GM12878 (cell line): ENCODE measurements at regions not wholly inside any gene's neighbourhood (a gene's known extent, or its start where the extent isn't known, plus 50 kb on each side); places are given as distances from the start of the nearest gene placed in this dataset.

Experiments used
- ATAC-seq: fragments of 200-7000 bp; cut with Tn5 transposase; 3 replicates; pipeline ENCODE4 v1.9.1; 2020; ENCODE audit warnings: mild to moderate bottlenecking, moderate library complexity
- BruUV-seq: library from RNA; stranded (reverse); fragments of 400-500 nt; replicated peaks from 2 replicates; lab custom pipeline; 2021; lab: Mats Ljungman, UMichigan
- CTCF ChIA-PET: fragments of 300-600 bp; sonication (Branson Sonifier 250); formaldehyde crosslinking; extraction: SDS; loops from one replicate; lab custom pipeline; 2021; ENCODE audit warnings: inconsistent platforms; lab: Yijun Ruan, JAX
- POLR2A ChIA-PET: fragments of 350-600 bp; formaldehyde crosslinking; extraction: SDS; loops from one replicate; lab custom pipeline; 2021; ENCODE audit warnings: inconsistent platforms; lab: Charles Lee
- RAD21 ChIA-PET: fragments of 300-600 bp; sonication (Branson Sonifier 250); formaldehyde crosslinking; loops from one replicate; lab custom pipeline; 2023; ENCODE audit warnings: antibody characterized with exemption; ENCODE audit not compliant: unreplicated experiment; lab: Charles Lee
- SMC1A ChIA-PET: fragments of 300-600 bp; sonication (Branson Sonifier 250); formaldehyde crosslinking; loops from one replicate; lab custom pipeline; 2023; ENCODE audit not compliant: unreplicated experiment, uncharacterized antibody; lab: Charles Lee
- DNase-seq: peaks from one replicate; pipeline ENCODE4 v3.0.0-alpha.2; 2011; ENCODE audit warnings: low read depth, low spot score
- FAIRE-seq: peaks from 3 replicates; lab custom pipeline; 2011; peaks lifted over from hg19 to GRCh38; lab: Jason Lieb, UNC
- H2AFZ ChIP-seq: 2 replicates; pipeline ENCODE4 v1.6.0; 2011; ENCODE audit warnings: low read depth, low read length, control low read depth; ENCODE audit not compliant: control insufficient read depth
- H3K27ac ChIP-seq: 2 replicates; pipeline ENCODE4 v1.5.1; 2011; ENCODE audit warnings: control low read depth; ENCODE audit not compliant: control insufficient read depth, insufficient read depth
- H3K27me3 ChIP-seq, 2 experiments: replicated peaks in 1 of 2; 2 replicates each; pipeline versions ENCODE4 v1.6.0 to v1.6.1; 2011; ENCODE audit warnings: low read length in 1 of 2; ENCODE audit not compliant: control insufficient read depth in 2 of 2, insufficient read depth in 2 of 2
- H3K36me3 ChIP-seq, 2 experiments: 2 replicates each; pipeline ENCODE4 v1.5.1; 2011; ENCODE audit warnings: low read length in 1 of 2; ENCODE audit not compliant: control insufficient read depth in 2 of 2, insufficient read depth in 2 of 2
- H3K4me1 ChIP-seq: 2 replicates; pipeline ENCODE4 v1.6.1; 2011; ENCODE audit warnings: mild to moderate bottlenecking, low read length, moderate library complexity, mixed read lengths; ENCODE audit not compliant: control insufficient read depth, insufficient read depth
- H3K4me2 ChIP-seq: 2 replicates; pipeline ENCODE4 v1.6.0; 2011; ENCODE audit warnings: control low read depth; ENCODE audit not compliant: control insufficient read depth, insufficient read depth
- H3K4me3 ChIP-seq: fragments of 200-600 bp; sonication (generic); 2 replicates; pipeline ENCODE4 v1.5.1; 2016
- H3K79me2 ChIP-seq: 2 replicates; pipeline ENCODE4 v1.6.0; 2011; ENCODE audit warnings: low read length; ENCODE audit not compliant: control insufficient read depth, insufficient read depth
- H3K9ac ChIP-seq: 2 replicates; pipeline ENCODE4 v1.8.0; 2011; ENCODE audit warnings: low read length, control low read depth, mixed read lengths; ENCODE audit not compliant: control insufficient read depth, insufficient read depth
- H3K9me3 ChIP-seq: replicated peaks from 3 replicates; pipeline ENCODE4 v1.5.1; 2011; ENCODE audit warnings: mild to moderate bottlenecking, low read length; ENCODE audit not compliant: control insufficient read depth, insufficient read depth
- H4K20me1 ChIP-seq: 2 replicates; pipeline ENCODE4 v1.6.0; 2011; ENCODE audit not compliant: control insufficient read depth, insufficient read depth
- CBX3 ChIP-seq: fragments of 200-600 bp; sonication (generic); IDR thresholded peaks from 2 replicates; pipeline ENCODE4 v1.6.1; 2016; ENCODE audit warnings: low read depth, borderline replicate concordance
- CEBPZ ChIP-seq: fragments of 150-350 bp; IDR thresholded peaks from 2 replicates; pipeline ENCODE4 v1.6.1; 2016; ENCODE audit warnings: low read depth, low read length
- SPI1 ChIP-seq: IDR thresholded peaks from 2 replicates; pipeline ENCODE4 v1.6.1; 2011; ENCODE audit warnings: low read depth, mild to moderate bottlenecking, low read length, moderate library complexity, borderline replicate concordance; ENCODE audit not compliant: insufficient read depth
- TCF12 ChIP-seq: IDR thresholded peaks from 2 replicates; pipeline ENCODE4 v1.6.1; 2011; ENCODE audit warnings: low read depth, mild to moderate bottlenecking, low read length
- USF1 ChIP-seq: IDR thresholded peaks from 2 replicates; pipeline ENCODE4 v1.6.1; 2011; ENCODE audit warnings: borderline replicate concordance, low read depth, mild to moderate bottlenecking, moderate library complexity, mixed read lengths, low read length; ENCODE audit not compliant: insufficient read depth; ENCODE audit errors: extremely low read length
- ZSCAN29 ChIP-seq: fragments of 450-650 bp; IDR thresholded peaks from 2 replicates; pipeline ENCODE4 v1.6.1; 2017; ENCODE audit warnings: mild to moderate bottlenecking, moderate library complexity
- WGBS: methylation state at CpG from one replicate; pipeline ENCODE4 v1.1.6; 2016; ENCODE audit warnings: low lambda C conversion rate; ENCODE audit not compliant: insufficient replicate concordance, insufficient coverage; ENCODE audit errors: missing lambda C conversion rate; 5-methylcytosine and 5-hydroxymethylcytosine counted together
- in situ Hi-C: fragments of 300-500 bp; cut with MboI; formaldehyde crosslinking; loops from 9 replicates; pipeline ENCODE4 v1.14.3; 2018; ENCODE audit warnings: mixed read lengths
- intact Hi-C: fragments of 100-400 bp; cut with micrococcal nuclease; formaldehyde crosslinking; loops from one replicate; pipeline ENCODE4 v1.14.2; 2022; ENCODE audit not compliant: unreplicated experiment
- TF ChIP-seq, protein P1 (sequence below): IDR thresholded peaks from 2 replicates; pipeline ENCODE4 v1.6.1; 2012; ENCODE audit warnings: mild to moderate bottlenecking, low read depth, low read length

DNA sequence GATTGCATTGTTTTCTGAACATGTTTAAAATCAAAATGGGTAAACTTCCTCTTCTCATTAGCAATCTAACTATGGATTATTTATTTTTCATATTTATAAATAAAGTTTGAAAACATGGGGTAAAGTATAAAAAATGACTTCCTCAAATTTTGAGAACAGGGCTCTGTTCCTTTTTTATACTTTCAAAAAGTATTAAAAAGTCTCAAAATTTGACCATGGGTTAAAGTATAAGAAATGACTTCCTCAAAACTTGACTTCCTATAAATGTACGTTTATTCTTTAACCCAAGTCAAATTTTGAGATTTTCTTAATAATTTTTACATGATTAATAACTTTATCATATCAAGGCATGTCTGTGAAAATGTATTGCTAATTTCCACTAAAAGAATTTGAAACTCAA, 512.4 kb downstream of the GALR1 start:
- ChIA-PET RAD21 (no interaction called here), SMC1A (no interaction called here), CTCF (no interaction called here), POLR2A (no interaction called here)
- DNase-seq, result no peak
- H3K9ac ChIP-seq, result no peak overlapping the region
- H3K36me3 ChIP-seq, result no peaks in the 10 kb centered on the region
- no peak for ATAC-seq
- H3K27me3 ChIP-seq, result no peaks in the 10 kb centered on the region
- WGBS, result 0% methylated on average over 1 of the region's 1 CpG
- no TSS peak for BruUV-seq
- TF ChIP-seq CBX3, result no peak
- no peak for TF ChIP-seq ZSCAN29
- TF ChIP-seq, protein P1, sequence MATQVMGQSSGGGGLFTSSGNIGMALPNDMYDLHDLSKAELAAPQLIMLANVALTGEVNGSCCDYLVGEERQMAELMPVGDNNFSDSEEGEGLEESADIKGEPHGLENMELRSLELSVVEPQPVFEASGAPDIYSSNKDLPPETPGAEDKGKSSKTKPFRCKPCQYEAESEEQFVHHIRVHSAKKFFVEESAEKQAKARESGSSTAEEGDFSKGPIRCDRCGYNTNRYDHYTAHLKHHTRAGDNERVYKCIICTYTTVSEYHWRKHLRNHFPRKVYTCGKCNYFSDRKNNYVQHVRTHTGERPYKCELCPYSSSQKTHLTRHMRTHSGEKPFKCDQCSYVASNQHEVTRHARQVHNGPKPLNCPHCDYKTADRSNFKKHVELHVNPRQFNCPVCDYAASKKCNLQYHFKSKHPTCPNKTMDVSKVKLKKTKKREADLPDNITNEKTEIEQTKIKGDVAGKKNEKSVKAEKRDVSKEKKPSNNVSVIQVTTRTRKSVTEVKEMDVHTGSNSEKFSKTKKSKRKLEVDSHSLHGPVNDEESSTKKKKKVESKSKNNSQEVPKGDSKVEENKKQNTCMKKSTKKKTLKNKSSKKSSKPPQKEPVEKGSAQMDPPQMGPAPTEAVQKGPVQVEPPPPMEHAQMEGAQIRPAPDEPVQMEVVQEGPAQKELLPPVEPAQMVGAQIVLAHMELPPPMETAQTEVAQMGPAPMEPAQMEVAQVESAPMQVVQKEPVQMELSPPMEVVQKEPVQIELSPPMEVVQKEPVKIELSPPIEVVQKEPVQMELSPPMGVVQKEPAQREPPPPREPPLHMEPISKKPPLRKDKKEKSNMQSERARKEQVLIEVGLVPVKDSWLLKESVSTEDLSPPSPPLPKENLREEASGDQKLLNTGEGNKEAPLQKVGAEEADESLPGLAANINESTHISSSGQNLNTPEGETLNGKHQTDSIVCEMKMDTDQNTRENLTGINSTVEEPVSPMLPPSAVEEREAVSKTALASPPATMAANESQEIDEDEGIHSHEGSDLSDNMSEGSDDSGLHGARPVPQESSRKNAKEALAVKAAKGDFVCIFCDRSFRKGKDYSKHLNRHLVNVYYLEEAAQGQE, result no peak
- no peak for TF ChIP-seq SPI1
- TF ChIP-seq USF1, result no peak
- no peak for TF ChIP-seq TCF12
- no peak for TF ChIP-seq CEBPZ
- intact Hi-C loops (no loop called here), in situ Hi-C loops (no loop called here)
- H3K27ac ChIP-seq, result no peak overlapping the region
- H2AFZ ChIP-seq, result no peak overlapping the region
- no peaks in the 10 kb centered on the region for H4K20me1 ChIP-seq
- no peak overlapping the region for H3K4me3 ChIP-seq
- no peaks in the 10 kb centered on the region for H3K79me2 ChIP-seq
- no peak for FAIRE-seq
- no peak overlapping the region for H3K4me2 ChIP-seq
- no peaks in the 10 kb centered on the region for H3K4me1 ChIP-seq
- no peaks in the 10 kb centered on the region for H3K9me3 ChIP-seq
